Ammon's horn (tissue), 1 donor: ENCODE measurements at regions not wholly inside any gene's neighbourhood (a gene's known extent, or its start where the extent isn't known, plus 50 kb on each side); places are given as distances from the start of the nearest gene placed in this dataset.

ENCODE experiments used
- DNase-seq: peaks from one replicate; pipeline ENCODE4 v3.0.0-alpha.2; 2016; ENCODE audit warnings: low spot score

DNA sequence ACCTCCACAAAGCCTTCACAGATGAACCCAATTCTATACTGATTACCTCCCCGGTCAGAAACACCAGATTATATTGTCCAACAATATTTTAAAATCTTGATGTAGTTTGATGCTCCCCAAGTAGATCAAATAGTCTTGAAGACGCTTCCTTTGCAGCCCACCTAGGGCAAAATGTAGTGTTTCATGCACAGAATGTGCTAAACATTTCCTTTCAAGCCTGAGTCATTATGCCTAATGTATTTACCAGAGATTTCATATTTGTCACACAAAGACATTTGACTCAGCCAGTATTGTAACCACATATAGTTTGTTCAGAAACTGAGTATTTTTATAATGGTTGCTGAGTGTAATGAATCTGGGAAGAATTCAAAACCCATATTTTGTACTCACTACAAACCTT lies 1396.8 kb downstream of the LRRC4C start:
- no peak for DNase-seq

DNA sequence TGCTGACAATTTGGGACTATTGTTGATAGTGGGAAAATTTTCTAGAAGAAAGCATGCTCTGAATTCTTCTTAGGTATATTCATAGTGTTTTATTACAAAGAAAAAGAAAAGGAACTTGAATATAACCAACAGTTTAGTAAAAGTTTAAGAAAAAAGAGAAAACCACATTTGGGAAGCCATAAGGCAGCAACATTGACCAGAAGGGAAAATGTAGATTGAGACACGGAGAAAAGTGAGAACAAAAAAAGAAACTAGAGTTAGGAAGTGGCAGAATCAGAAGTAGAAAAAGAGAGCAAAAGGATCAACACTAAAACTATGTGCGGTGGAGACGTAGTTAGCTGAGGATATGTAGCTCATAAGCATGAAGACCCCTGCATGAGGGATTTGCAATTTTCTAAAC lies 1398.2 kb downstream of the LRRC4C start:
- DNase-seq = no peak

DNA sequence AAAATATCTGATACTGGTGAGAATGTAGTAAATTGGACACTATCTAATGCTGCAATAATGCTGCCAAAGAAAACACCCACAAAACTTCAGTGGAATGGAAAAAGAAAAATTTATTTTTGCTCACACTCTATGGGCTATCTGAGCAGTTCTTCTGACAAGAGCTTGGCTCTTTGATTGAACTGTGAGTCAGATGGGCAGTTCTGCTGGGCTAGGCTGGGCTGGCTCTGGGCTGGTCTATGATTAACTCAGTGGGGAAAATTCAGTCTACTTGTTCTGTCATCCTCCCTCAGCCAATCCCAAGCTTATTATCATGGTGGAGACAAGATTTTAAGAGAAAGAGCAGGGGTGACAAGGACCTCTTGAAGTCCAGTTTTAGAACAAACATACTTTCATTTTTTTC lies 1404.8 kb downstream of the LRRC4C start:
- no peak for DNase-seq

DNA sequence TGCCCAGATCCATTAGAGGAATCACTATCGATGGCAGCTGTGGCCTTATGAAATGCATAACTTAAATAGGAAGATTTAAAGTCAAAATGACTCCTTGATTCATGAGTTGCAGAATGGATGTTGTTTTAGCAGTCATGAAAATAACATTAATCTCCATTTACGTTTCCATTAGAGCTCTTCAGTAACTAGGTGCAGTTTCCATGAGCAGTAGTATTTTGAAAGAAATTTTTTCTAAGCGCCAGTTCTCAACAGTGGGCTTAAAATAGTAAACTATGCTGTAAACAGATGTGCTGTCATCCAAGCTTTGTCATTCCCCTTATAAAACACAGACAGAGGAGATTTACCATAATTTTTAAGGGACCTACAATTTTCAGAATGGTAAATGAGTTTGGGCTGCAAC lies 1414.1 kb downstream of the LRRC4C start:
- DNase-seq = no peak

DNA sequence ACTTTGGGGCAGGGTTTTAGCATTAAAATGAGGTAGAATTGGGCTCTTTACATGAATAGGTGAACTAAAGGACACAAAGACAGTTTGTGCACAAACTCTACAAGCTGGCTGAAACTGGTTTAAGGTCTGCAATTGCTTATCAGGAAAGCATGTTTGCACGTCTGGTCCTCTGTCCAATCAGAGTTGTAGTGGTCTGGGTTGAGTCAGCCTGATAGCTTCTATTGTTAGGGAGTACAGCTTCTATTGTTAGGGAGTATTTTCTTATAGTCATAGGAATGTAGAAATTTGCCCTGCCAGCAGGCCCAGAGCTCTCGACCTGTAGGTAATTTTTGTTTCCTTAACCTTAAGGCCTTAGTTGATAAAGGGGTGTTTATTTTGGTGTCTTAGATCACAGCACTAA lies 1422.4 kb downstream of the LRRC4C start:
- no peak for DNase-seq

DNA sequence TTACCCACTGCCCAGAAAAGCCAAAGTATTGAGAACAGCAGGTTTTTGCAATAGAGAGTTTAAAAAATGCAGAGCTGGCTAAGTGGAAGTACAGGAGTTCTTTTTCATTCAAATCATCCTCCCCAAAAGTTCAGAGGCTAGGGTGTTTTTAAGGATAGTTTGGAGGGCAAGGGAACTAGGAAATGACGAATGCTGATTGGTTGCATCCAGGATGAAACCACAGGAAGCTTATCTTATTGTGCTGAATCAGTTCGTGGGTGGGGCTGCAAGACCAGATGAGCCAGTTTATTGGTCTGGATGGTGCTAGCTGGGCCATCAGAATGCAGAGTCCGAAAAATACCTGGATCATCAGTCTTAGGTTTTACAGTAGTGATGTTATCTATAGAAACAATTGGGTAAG lies 1427.1 kb downstream of the LRRC4C start:
- DNase-seq = no peak

DNA sequence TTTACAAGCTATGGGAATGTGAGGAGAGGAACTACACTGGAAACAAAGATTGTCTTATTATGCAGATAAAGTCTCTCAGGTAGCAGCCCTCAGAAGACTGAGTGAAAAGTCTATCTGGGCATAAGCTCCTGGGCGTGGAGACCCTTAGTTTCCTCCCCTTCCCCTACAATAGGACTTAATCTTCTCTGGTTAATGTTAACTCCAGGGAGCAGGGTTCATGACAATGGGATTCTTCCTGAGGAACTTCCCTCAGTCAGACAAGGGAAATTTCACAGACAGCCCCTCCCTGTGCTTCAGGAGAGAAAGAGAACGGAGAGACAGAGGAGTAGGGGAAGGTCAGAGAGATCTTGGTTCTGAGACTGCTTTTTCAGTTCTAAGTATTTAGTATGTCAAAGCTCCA lies 1428.6 kb downstream of the LRRC4C start:
- DNase-seq = no peak

DNA sequence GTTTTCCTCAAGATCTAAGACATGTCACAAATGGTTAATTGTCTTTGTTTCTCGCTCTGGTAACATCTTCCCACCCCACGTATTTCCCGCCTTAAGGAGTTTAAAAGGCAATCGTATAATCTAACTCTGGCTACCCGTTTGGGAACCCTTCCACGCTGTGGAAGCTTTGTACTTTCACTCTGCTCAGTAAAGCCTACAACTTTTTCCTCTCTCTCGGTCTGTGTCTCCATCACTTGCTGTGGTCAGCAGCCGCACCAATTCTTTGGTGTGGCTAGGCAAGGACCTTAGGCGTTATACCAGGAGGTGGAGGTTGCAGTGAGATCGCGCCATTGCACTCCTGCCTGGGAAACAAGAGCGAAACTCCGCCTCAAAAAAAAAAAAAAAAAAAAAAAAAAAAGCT lies 1430.1 kb downstream of the LRRC4C start:
- DNase-seq = no peak

DNA sequence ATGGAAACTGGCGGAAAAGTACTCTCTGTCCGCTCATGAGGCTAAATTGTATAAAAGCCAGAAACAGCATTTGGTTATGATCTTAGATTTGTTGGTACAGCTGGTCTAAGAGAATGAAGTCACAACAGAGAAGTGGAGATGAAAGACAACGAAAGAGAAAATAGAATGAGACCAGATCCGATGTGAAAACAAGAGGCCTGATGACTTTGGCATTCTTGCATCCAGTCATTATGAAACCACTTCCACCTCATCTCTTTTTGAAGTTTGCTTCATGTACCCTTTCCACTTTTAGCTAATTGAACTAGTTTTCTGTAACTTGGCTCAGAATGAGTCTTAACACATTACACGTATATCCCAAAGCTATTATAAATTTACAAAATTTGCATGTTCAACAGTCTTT lies 1431.7 kb downstream of the LRRC4C start:
- DNase-seq = no peak

DNA sequence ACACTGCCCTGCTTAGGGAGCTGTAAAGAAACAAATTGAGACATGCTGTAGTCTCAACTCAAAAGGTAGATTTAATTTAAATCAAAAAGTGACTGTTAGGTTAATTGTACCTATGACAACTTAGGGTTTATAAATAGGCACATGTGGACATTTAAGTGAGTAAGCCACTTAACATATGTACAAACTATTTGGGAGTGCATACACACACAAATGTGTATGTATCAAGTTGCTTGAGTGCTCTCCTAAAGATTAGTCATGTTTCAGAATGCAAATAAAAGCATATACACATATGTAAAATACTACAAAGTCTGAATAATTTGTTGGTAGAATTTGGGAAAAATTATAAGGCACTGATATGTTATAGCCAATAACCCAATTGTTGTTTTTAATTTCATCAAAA lies 1435.7 kb downstream of the LRRC4C start:
- no peak for DNase-seq

DNA sequence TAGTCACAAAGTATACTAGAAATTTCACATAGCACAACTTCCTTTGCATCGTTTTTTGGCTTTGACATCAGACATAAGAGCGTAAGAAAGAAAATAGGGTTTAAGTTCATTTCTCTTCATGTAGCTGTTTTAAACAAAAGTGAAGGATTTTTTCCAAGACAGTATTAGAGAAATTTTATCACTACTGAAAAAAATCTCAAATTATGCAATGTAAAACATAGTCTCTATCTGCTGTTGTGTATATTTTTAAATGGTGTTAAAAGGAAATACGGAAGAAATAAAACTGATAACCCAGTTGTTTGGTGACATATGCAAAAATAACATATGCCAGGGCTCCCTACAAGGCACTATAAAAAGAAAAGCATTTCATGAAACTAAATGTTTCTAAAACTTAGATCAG lies 1449.4 kb downstream of the LRRC4C start:
- DNase-seq = no peak

DNA sequence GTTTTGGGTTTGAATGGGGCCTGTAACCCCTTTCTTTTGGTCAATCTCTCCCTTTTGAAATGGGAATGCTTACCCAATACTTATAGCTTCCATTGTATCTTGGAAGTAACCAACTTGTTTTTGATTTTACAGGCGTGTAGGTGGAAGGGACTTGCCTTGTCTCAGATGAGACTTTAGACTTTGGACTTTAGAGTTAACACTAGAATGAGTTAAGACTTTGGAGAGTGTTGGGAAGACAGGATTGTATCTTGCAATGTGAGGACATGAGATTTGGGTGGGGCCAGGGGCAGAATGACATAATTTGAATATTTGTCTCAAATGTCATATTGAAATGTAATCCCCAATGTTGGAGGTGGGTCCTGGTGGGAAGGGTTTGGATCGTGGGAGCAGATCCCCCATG lies 1466.9 kb downstream of the LRRC4C start:
- DNase-seq = no peak

DNA sequence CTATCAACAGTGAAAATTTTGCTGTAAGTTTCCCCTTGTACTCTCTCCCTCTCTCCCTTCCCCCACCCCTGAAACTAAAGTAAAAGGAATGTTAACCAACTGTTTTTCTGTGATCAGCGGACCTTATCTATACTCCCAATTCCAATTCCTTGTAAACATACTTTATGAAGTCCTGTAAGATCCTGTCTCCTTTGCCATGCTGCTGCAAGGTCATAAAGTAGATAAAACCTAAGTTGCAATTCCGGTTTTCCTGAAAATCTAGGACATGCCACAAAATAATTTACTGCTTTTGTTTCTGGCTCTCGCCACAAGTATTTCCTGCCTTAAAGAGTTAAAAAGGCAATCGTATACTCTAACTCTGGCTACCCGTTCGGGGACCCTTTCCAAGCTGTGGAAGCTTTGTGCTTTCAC lies 1469.0 kb downstream of the LRRC4C start:
- DNase-seq = no peak

DNA sequence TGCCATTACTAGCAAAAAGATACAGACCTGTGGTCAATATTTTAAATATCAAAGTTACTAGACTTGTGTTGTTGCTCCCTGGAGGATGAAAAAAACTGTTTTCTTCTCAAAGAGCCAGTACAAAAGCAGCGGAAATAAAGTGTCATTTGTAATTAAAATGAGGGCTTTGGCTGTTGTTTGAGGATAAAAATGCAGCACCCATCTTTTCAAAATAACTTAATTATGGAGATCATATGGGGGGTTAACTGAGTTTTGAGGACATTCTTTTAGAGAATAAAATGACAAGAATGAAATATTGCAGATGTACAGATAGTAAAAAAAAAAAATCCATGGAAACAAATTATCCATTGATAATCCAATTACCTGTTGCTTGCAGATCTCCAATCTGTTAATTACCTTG lies 1484.4 kb downstream of the LRRC4C start:
- DNase-seq = no peak

DNA sequence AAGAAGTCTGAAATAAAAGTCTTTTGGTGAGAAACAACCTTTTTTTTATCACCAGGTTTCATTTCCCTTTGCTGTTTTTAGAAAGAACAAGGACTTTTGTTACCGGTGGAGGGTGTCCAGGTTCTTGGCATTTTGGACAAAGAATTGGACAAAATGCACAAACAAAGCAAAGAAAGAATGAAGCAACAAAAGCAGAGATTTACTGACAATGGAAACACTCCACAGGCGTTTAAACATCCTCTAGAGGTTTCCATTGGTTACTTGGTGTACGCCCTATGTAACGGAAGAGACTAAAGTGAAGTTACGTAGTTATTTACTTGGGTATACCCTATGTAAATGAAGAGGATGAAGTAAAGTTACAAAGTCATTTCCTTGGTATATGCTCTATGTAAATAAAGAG lies 1487.0 kb downstream of the LRRC4C start:
- no peak for DNase-seq

DNA sequence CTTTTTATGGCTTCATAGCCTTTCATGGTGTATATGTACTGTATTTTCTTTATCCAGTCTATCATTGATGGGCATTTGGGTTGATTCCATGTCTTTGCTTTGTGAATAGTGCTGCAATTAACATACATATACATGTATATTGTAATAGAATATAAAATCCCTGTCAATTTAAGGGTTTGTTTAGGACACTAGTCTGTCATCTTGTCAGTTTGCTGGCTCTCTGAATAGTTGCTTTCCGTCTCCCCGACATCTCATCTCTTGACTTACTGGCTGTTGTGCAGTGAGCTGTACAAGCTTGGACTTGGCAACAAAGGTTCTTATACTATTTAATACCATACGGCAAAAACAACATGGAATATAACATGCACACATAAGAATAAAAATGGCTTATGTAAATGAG lies 1487.5 kb downstream of the LRRC4C start:
- no peak for DNase-seq

DNA sequence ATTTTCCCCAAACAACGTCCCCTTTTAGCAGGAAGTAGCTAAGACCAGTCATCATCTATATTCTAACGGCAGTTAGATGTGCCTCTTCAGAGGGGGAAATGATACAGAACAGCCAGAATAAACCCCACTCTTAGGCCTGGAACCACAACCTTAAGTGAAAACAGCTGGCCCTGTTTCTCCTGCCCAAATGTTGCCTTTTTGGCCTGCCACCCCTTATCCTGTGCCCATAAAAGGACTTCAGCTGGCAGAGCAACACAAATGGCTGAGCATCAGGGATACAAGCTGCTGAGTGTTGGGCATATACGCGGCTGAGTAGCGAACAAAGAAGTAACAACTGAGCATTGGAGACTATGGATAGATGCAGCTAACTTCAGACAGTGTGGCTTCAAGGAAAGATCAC lies 1491.4 kb downstream of the LRRC4C start:
- DNase-seq = no peak

DNA sequence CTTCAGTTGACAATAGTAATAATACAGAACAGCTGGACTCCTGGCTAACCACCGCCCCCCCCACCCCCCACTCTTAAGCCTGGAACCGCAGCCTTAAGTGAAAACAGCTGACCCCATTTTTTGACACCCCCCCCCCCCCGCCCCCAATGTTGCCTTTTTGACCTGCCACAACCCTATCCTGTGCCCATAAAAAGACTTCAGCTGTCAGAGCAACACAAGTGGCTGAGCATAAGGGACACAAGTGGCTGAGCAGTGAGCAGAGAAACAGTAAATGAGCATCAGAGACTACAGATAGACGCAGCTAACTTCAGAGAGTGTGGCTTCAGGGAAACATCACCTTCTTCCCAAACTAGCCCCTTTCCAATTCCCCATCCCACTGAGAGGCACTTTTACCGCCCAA lies 1493.8 kb downstream of the LRRC4C start:
- DNase-seq = no peak

DNA sequence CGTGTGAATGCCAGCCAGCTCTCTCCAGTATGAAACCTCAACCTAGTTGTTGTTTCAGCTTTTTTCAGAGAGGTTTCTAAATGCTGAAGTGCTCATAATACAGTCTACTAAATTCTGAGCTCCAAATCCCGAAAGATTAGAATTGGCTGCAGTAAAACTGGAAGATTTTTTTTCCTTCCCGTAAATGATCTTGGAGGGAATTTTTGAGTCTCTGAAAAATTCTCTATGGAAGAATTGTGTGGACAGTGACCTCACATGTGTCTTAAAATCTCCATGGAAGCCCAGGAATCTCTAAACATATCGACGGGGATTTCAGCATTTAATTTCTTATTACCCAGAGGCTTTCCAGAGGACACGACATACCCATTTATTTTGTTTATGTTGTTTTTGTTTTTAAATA lies 1499.2 kb downstream of the LRRC4C start:
- no peak for DNase-seq

DNA sequence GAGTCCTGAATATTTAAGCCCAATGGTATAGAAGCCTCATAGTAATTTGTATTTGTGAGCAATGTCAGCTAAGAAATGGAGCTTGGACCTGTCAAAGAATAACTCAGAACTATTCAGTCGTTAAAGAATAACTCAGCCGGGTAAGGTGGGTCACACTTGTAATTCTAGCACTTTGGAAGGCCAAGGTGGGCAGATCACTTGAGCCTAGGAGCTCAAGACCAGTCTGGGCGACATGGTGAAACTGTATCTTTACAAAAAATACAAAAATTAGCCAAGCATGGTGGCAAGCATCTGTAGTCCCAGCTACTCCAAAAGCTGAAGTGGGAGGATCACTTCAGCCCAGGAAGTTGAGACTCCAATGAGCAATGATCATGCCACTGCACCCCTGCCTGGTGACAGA lies 1526.5 kb downstream of the LRRC4C start:
- no peak for DNase-seq

DNA sequence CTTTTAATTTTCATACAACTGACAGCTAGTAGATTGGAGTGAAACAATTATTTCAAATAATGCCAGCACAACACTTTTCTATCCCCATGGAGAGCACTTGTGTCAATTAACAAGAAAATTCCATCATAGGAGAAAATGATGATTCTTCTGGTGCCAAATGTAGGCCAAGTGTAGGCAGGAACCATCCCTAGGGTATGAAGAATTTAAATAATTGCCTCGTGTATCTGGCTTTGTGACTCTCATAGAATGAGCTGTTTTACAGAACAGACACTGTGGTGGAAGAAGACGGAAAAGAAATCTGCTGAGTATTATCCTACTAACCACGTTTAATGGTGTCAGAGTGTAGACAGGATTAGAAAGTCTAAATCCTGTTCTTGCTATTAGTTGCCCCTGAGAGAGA lies 1542.2 kb downstream of the LRRC4C start:
- DNase-seq = no peak

DNA sequence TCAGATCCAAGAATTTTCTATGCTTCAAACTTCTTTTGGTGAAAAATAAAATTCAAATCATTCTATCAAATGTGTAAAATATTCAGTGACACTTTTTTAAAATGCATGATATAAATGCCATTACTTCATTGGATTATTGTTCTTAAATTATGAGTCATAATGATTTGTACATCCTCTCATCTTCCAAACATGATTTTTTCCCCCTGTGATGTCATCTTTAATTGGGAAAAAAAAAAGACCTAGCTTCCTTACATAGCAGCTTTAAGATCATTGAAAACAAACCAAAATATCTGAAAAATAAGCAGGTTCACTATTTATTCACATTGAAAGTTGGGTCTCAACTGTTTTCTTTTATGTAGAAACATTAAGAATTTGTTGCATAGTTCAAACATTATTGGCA lies 1549.4 kb downstream of the LRRC4C start:
- no peak for DNase-seq

DNA sequence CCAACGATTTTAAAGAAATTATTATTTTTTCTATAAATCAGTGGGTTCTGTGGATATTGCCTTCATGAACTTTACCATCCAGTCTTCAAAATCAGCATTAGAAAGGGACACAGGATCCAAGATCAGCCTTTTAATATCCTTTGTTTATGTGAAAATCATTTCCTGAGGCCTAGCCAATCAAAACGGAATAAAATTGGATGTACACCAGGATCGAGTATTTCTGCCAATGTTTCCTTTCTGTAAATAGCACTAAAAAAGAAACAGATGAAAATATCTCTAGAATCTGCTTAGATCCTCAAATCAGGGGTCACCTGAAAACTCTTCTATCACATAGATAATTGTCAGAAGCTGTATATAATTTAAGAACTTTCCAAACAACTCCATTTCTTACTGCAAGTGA lies 1598.5 kb downstream of the LRRC4C start:
- no peak for DNase-seq

DNA sequence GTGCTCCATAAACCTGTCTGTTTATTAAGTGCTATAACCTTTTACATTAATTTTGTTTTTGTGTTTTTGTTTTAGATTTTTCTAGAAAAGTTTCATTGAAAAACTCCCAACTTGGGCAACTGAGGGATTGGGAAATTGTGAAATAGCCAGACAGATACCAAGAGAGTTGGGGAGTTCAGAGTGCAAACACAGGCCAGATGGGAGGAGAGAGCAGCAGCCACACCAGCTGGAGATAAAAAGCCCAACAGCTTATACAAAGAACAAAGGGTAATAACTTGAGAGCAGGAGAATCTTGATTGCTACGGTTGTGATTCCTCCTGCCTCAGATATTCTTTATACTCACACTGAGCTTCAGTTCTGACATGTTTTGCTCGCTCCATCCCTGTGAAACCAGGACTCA lies 1642.2 kb downstream of the LRRC4C start:
- DNase-seq = no peak

DNA sequence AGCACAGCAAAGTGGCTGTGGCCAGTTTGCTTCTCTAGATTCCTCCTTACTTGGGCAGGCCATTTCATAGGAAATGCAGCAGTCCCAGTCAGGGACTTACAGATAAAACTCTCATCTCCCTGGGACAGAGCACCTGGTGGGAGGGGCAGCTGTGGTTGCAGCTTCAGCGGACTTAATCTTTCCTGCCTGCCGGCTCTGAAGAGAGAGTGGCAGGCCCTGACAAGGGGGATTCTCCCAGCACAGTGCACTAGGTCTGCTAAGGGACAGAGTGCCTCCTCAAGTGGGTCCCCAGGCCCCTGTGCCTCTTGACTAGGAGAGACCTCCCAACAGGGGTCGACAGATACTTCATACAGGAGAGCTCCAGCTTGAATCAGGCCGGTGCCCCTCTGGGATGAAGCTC lies 1649.1 kb downstream of the LRRC4C start:
- no peak for DNase-seq
